ENCODE measurements at regions not wholly inside any gene's neighbourhood (a gene's known extent, or its start where the extent isn't known, plus 50 kb on each side); places are given as distances from the start of the nearest gene placed in this dataset.
"Not testable (repeated sequence)": the region's sequence is repeated elsewhere in the genome, so short reads cannot be mapped to it uniquely, and the experiment has no call there.

- Histone ChIP-seq H3K27ac (replicated peaks) (no peak overlapping the region), H3K27me3 (ENCODE audit: insufficient read depth, poor library complexity, severe bottlenecking) (no peaks in the 10 kb centered on the region), H3K4me3 (replicated peaks; ENCODE audit: insufficient read depth, low read length) (no peak overlapping the region)
- DNase-seq (ENCODE audit: low read depth in 1 of 2, low spot score in 1 of 2), result no peak
- no peak for TF ChIP-seq GABPA (IDR thresholded peaks at IDR 0.05; ENCODE audit: low read depth)
- no peak for TF ChIP-seq REST (IDR thresholded peaks at IDR 0.05; ENCODE audit: insufficient replicate concordance, low read depth)
- no peak for TF ChIP-seq POLR2AphosphoS5 (IDR thresholded peaks at IDR 0.05; ENCODE audit: low read depth)
- no peak for TF ChIP-seq SPI1 (IDR thresholded peaks at IDR 0.05; ENCODE audit: borderline replicate concordance, low read depth)
Observed at GRCh38 chr3:101970212-101970611, 120.9 kb downstream of the NFKBIZ start.

- Histone ChIP-seq H3K27me3 (ENCODE audit: insufficient read depth, poor library complexity, severe bottlenecking) (no peaks in the 10 kb centered on the region), H3K27ac (replicated peaks) (no peak overlapping the region), H3K4me3 (replicated peaks; ENCODE audit: insufficient read depth, low read length) (no peak overlapping the region)
- TF ChIP-seq POLR2AphosphoS5 (IDR thresholded peaks at IDR 0.05; ENCODE audit: low read depth) (no peak), CTCF (IDR thresholded peaks at IDR 0.05; ENCODE audit: insufficient read depth, low read length) (no peak), SPI1 (IDR thresholded peaks at IDR 0.05; ENCODE audit: borderline replicate concordance, low read depth) (no peak), REST (IDR thresholded peaks at IDR 0.05; ENCODE audit: insufficient replicate concordance, low read depth) (no peak), GABPA (IDR thresholded peaks at IDR 0.05; ENCODE audit: low read depth) (no peak)
- DNase-seq (ENCODE audit: low read depth in 1 of 2, low spot score in 1 of 2), result no peak
Observed at GRCh38 chr3:101970905-101971304, 121.6 kb downstream of the NFKBIZ start.

- TF ChIP-seq REST (IDR thresholded peaks at IDR 0.05; ENCODE audit: insufficient replicate concordance, low read depth), result no peak
- Histone ChIP-seq H3K27ac (replicated peaks) (no peak overlapping the region), H3K27me3 (ENCODE audit: insufficient read depth, poor library complexity, severe bottlenecking) (no peaks in the 10 kb centered on the region), H3K4me3 (replicated peaks; ENCODE audit: insufficient read depth, low read length) (no peak overlapping the region)
- DNase-seq (ENCODE audit: low read depth in 1 of 2, low spot score in 1 of 2), result no peak
Observed at GRCh38 chr3:101972430-101973162, 123.3 kb downstream of the NFKBIZ start.

GRCh38 chr3:101973163-101973505 lies 123.8 kb downstream of the NFKBIZ start:
- TF ChIP-seq GABPA (IDR thresholded peaks at IDR 0.05; ENCODE audit: low read depth), result no peak
- TF ChIP-seq REST (IDR thresholded peaks at IDR 0.05; ENCODE audit: insufficient replicate concordance, low read depth), result no peak
- TF ChIP-seq CTCF (IDR thresholded peaks at IDR 0.05; ENCODE audit: insufficient read depth, low read length), result no peak
- TF ChIP-seq SPI1 (IDR thresholded peaks at IDR 0.05; ENCODE audit: borderline replicate concordance, low read depth), result no peak
- TF ChIP-seq POLR2AphosphoS5 (IDR thresholded peaks at IDR 0.05; ENCODE audit: low read depth), result no peak
- DNase-seq (ENCODE audit: low read depth in 1 of 2, low spot score in 1 of 2), result no peak
- Histone ChIP-seq H3K4me3 (replicated peaks; ENCODE audit: insufficient read depth, low read length) (no peak overlapping the region), H3K27ac (replicated peaks) (no peak overlapping the region), H3K27me3 (ENCODE audit: insufficient read depth, poor library complexity, severe bottlenecking) (no peaks in the 10 kb centered on the region)

GRCh38 chr3:101975415-101975814 lies 126.1 kb downstream of the NFKBIZ start:
- DNase-seq (ENCODE audit: low read depth in 1 of 2, low spot score in 1 of 2); H3K4me3 ChIP-seq (replicated peaks; ENCODE audit: insufficient read depth, low read length); H3K27ac ChIP-seq (replicated peaks); H3K27me3 ChIP-seq (ENCODE audit: insufficient read depth, poor library complexity, severe bottlenecking): not testable (repeated sequence)

Data from HL-60 (cell line).